Suprapubic skin (tissue), 4 donors: ENCODE measurements at regions not wholly inside any gene's neighbourhood (a gene's known extent, or its start where the extent isn't known, plus 50 kb on each side); places are given as distances from the start of the nearest gene placed in this dataset.

Experiments used
- DNase-seq, 2 donors: peaks; one replicate each; pipeline ENCODE4 v3.0.0-alpha.2; 2019; ENCODE audit warnings: low spot score in 2 of 2
- H3K27ac ChIP-seq: fragments of 200-600 bp; sonication (generic); one replicate; pipeline ENCODE4 v1.5.1; 2019
- H3K27me3 ChIP-seq: fragments of 200-600 bp; sonication (generic); one replicate; pipeline ENCODE4 v1.5.1; 2019
- H3K36me3 ChIP-seq: fragments of 200-600 bp; sonication (generic); one replicate; pipeline ENCODE4 v1.5.1; 2019
- H3K4me1 ChIP-seq: fragments of 200-600 bp; sonication (generic); one replicate; pipeline ENCODE4 v1.5.1; 2019
- H3K4me3 ChIP-seq: fragments of 200-600 bp; sonication (generic); one replicate; pipeline ENCODE4 v1.5.1; 2019; ENCODE audit warnings: mild to moderate bottlenecking
- H3K9me3 ChIP-seq: fragments of 200-600 bp; sonication (generic); one replicate; pipeline ENCODE4 v1.5.1; 2019
- CTCF ChIP-seq, 2 donors: fragments of 200-600 bp in 1 of 2; fragments of 450-650 bp in 1 of 2; sonication (generic) in 1 of 2; IDR thresholded peaks; one replicate each; pipeline ENCODE4 v1.5.1; 2016 to 2019; ENCODE audit warnings: antibody characterized with exemption in 2 of 2, mild to moderate bottlenecking in 1 of 2, moderate library complexity in 1 of 2
- EP300 ChIP-seq: sonication (generic); formaldehyde crosslinking; IDR thresholded peaks from one replicate; pipeline ENCODE4 v1.6.1; 2017; ENCODE audit warnings: antibody characterized with exemption
- POLR2A ChIP-seq, 2 donors: fragments of 450-650 bp; IDR thresholded peaks; one replicate each; pipeline ENCODE4 v1.6.1; 2017; ENCODE audit warnings: antibody characterized with exemption in 2 of 2, mild to moderate bottlenecking in 2 of 2, moderate library complexity in 2 of 2
- POLR2AphosphoS5 ChIP-seq, 3 donors: sonication (generic); formaldehyde crosslinking; IDR thresholded peaks; one replicate each; pipeline ENCODE4 v1.6.1; 2017; ENCODE audit warnings: antibody characterized with exemption in 3 of 3
- WGBS: methylation state at CpG from one replicate; pipeline ENCODE4 v1.1.5; 2018; 5-methylcytosine and 5-hydroxymethylcytosine counted together

GRCh38 chr15:39313881-39314280, 267.0 kb upstream of the THBS1 start:
- no peaks in the 10 kb centered on the region for H3K9me3 ChIP-seq
- 98% methylated on average over 1 of the region's 1 CpG for WGBS
- H3K36me3 ChIP-seq = no peaks in the 10 kb centered on the region
- H3K27ac ChIP-seq = no peak overlapping the region
- no peak overlapping the region for H3K4me3 ChIP-seq
- no peak for DNase-seq
- H3K4me1 ChIP-seq = no peaks in the 10 kb centered on the region
- no peaks in the 10 kb centered on the region for H3K27me3 ChIP-seq
- TF ChIP-seq CTCF (IDR thresholded peaks at IDR 0.05) (no peak), POLR2A (IDR thresholded peaks at IDR 0.05) (no peak), POLR2AphosphoS5 (IDR thresholded peaks at IDR 0.05) (no peak), EP300 (no peak)

DNA sequence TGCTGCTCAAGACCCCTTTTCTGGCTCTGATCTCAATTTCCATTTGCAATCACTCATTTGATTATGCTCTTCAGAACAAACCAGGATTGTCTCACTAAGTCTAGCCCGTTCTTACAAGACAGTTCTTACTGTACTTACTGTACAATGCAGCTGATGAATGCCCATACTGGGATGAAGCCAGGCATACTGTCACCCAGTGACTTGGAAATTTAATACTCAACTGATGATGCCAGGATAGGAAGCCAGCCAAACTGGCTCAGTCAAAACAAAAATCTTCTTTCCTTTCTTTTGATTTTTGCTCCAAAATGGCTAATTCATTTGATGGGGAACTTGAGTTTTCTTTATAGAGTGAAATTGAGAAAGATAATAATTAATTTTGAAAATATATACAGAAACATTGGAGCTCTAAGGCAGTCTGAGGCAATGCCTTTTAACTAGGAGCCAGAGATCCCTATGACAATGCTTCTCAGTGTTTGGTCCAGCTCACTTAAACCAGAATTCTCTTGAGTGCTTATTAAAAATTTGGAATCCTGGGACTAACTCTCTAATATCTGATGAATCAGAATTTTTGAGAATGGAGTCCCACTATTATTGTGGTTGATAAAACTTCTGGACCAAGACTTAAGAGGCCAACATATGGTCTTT, 265.6 kb upstream of the THBS1 start:
- 27% methylated on average over 1 of the region's 1 CpG for WGBS
- no peaks in the 10 kb centered on the region for H3K36me3 ChIP-seq
- H3K4me1 ChIP-seq = no peaks in the 10 kb centered on the region
- DNase-seq = no peak
- H3K9me3 ChIP-seq = peaks cover 8% of the 10 kb centered on the region
- H3K27ac ChIP-seq = no peak overlapping the region
- no peak for TF ChIP-seq EP300
- TF ChIP-seq CTCF (IDR thresholded peaks at IDR 0.05) = no peak
- no peak for TF ChIP-seq POLR2A (IDR thresholded peaks at IDR 0.05)
- no peak for TF ChIP-seq POLR2AphosphoS5 (IDR thresholded peaks at IDR 0.05)
- no peak overlapping the region for H3K4me3 ChIP-seq
- H3K27me3 ChIP-seq = no peaks in the 10 kb centered on the region

- Histone ChIP-seq H3K36me3 (no peaks in the 10 kb centered on the region), H3K9me3 (peaks cover 12% of the 10 kb centered on the region), H3K27me3 (no peaks in the 10 kb centered on the region), H3K4me1 (no peaks in the 10 kb centered on the region), H3K27ac (no peak overlapping the region), H3K4me3 (no peak overlapping the region)
- TF ChIP-seq POLR2AphosphoS5 (IDR thresholded peaks at IDR 0.05) (no peak), EP300 (no peak), CTCF (IDR thresholded peaks at IDR 0.05) (no peak), POLR2A (IDR thresholded peaks at IDR 0.05) (no peak)
- 93% methylated on average over 1 of the region's 1 CpG for WGBS
- no peak for DNase-seq
Observed at GRCh38 chr15:39317225-39317624, 263.7 kb upstream of the THBS1 start.

- Histone ChIP-seq H3K36me3 (no peaks in the 10 kb centered on the region), H3K27ac (no peak overlapping the region), H3K9me3 (peaks cover 12% of the 10 kb centered on the region), H3K27me3 (no peaks in the 10 kb centered on the region), H3K4me1 (no peaks in the 10 kb centered on the region), H3K4me3 (no peak overlapping the region)
- TF ChIP-seq POLR2AphosphoS5 (IDR thresholded peaks at IDR 0.05) (no peak), POLR2A (IDR thresholded peaks at IDR 0.05) (no peak), CTCF (IDR thresholded peaks at IDR 0.05) (no peak), EP300 (no peak)
- WGBS = 82% methylated on average over 2 of the region's 2 CpGs
- DNase-seq = no peak
Observed at GRCh38 chr15:39318231-39318630, 262.6 kb upstream of the THBS1 start.

GRCh38 chr15:39320355-39320754, 260.5 kb upstream of the THBS1 start:
- no peak for DNase-seq
- H3K4me1 ChIP-seq = no peaks in the 10 kb centered on the region
- no peak overlapping the region for H3K27ac ChIP-seq
- TF ChIP-seq POLR2AphosphoS5 (IDR thresholded peaks at IDR 0.05) (no peak), CTCF (IDR thresholded peaks at IDR 0.05) (no peak), POLR2A (IDR thresholded peaks at IDR 0.05) (no peak), EP300 (no peak)
- H3K36me3 ChIP-seq = no peaks in the 10 kb centered on the region
- H3K27me3 ChIP-seq = no peaks in the 10 kb centered on the region
- peaks cover 12% of the 10 kb centered on the region for H3K9me3 ChIP-seq
- no peak overlapping the region for H3K4me3 ChIP-seq
